ENCODE measurements at regions not wholly inside any gene's neighbourhood (a gene's known extent, or its start where the extent isn't known, plus 50 kb on each side); places are given as distances from the start of the nearest gene placed in this dataset.
"Not testable (repeated sequence)": the region's sequence is repeated elsewhere in the genome, so short reads cannot be mapped to it uniquely, and the experiment has no call there.

DNA sequence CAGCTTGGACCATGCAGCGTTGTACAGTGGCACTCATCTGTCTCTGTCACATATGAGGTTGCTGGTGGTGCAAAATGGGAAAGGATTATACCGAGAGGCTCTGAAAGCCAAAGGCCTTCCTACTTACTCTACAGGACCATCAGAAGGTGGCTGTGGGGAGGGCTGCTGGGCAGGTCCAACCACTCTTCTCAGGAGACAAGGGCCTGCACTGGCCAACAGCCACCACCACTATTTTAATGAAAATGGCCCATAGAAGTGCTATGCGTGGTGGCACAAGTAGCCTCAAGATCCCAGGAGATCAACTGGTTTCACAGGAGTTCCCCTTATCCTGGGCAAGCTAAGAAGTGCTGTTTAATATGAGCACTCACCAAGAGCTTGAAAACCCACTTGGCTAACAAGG lies 52.3 kb downstream of the MRPL57 start:
- DNase-seq: no peak

- no peak for DNase-seq
These were observed 53.0 kb downstream of the MRPL57 start for GRCh38 chr13:21229241-21230024.

DNA sequence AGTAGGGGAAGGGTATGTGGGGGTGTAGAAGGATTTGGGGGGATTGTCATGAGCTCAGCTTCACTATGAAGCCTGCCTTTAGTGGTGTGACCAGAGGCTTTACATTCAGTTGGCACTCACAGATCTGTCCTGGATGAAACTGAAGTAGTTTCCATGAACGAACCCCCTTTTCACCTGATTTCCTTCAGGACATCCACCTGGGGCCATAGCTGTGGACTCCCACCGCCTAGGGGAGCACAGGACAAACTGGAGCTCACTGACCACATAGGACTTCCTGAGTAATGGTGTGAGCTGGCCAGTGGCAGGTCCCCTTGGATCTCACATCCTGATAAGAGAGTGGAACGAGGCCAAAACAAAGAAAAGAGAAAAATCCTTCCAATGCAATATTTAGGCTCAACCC lies 54.1 kb downstream of the MRPL57 start:
- no peak for DNase-seq

GRCh38 chr13:21231426-21231940 lies 55.0 kb downstream of the MRPL57 start:
- DNase-seq: no peak

- DNase-seq: no peak
These were observed 55.7 kb downstream of the MRPL57 start for GRCh38 chr13:21232196-21232595.

- no peak for DNase-seq
These were observed 56.1 kb downstream of the MRPL57 start for GRCh38 chr13:21232599-21232998.

- DNase-seq: no peak
These were observed 56.6 kb downstream of the MRPL57 start for GRCh38 chr13:21233086-21233485.

DNA sequence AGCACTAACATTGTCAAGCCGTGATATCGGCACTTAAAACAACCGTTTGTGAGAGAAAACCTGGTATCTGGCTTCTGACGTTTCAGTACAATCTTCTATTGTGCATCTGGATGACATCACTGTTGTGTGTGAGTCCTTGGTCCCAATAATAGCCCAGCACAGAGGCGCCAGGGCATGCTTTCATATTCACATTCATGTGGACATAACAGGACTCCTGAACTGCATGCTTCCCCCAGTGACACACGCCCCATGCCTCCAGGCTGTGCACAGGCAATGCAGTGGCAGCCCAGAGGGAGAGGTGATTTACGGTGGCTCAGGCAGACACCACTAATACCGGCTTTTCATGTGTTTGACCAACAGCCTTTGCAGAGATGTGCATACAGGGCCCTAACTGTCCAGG lies 58.1 kb downstream of the MRPL57 start:
- no peak for DNase-seq

DNA sequence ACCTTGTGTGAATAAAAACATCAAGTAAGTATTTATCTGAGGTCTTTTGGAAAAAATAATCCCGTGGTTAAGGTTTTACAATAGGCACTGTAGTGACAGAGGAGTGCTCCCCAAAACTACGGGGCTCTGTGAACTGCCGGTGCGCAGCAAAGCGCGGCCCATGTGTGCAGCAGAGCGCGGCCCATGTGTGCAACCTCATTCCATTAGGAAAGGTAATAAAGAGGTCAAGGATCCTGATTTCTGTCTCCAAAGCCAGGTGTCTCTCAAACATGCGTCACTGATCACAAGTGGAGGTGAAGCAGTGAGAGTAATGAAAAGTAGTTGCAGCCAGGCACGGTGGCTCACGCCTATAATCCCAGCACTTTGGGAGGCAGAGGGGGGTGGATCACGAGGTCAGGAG lies 58.7 kb downstream of the MRPL57 start:
- DNase-seq: no peak

DNA sequence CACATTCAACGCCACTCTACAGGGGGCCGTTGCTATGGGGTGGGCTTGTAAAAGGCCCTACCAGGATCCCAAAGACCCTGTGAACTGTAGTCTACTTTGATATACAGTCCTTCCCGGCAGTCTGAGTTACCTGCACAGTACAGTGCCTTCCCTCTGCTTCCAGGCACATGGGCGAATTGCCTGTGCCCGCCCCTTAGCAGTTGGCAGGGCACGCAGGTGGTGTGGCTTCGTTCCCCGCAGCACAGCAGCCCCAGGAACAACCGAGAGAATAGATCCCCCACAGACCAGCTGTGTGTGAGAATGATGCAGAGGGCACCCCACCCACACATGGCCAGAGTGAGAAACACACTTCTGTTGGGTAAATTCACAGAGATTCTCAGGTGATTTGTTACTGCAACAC lies 60.6 kb downstream of the MRPL57 start:
- no peak for DNase-seq

DNA sequence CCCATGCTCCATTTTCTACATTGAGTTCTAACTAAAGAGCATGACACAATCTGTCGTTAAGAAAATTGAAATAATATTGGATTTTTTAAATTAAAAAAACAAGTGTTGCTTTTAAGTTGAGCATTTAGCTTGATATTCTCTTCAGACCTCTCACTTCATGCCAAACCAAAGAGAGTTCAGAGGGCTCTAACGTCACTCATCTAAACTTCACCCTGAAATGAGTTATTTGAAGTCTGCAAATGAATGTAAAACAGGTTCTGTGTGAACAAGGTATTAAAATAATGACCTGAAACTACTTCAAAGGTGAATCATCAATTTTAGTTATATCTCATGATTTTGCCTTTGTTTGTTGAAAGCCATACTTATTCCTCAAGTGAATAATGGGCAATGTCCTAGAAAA lies 61.8 kb downstream of the MRPL57 start:
- no peak for DNase-seq

DNA sequence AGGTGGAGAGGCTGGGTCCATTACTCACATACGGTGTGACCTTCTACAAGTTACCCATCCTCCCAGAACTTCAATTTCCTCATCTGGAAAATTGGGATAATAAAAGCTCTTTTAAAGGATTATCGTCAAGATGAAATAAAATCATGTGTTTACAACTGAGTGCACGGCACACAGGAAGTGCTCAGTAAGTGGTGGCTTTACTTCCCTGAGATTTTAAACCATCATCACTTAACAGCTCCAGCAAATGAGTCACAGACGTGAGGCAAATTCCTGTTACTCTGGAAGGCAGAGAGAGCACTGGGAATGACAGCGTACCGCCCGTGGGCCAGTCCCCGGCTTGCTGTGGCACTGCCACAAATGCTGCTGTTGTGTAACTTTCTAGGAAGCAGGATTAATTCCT lies 64.1 kb downstream of the MRPL57 start:
- DNase-seq: no peak

DNA sequence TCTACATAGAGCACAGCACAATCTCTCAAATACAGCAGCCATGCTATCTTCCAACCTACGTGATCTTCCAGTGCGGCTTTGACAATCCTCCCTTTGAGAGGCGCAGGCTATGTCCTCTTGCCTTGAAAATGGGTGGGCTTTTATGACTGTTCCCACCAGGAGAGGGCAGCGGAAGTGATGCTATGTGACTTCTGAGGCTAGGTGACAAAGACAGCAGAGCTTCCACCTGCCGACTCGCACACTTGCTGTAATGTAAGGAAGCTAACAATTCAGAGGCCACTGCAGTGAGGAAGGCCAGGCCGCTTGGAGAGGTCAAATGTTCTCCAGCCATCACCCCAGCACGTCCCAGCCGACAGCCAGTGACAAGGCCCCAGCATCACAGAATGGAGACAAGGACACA lies 65.8 kb downstream of the MRPL57 start:
- DNase-seq: no peak

GRCh38 chr13:21243045-21243897 lies 66.8 kb downstream of the MRPL57 start:
- no peak for DNase-seq

GRCh38 chr13:21243898-21244184 lies 67.4 kb downstream of the MRPL57 start:
- not testable (repeated sequence) for DNase-seq

DNA sequence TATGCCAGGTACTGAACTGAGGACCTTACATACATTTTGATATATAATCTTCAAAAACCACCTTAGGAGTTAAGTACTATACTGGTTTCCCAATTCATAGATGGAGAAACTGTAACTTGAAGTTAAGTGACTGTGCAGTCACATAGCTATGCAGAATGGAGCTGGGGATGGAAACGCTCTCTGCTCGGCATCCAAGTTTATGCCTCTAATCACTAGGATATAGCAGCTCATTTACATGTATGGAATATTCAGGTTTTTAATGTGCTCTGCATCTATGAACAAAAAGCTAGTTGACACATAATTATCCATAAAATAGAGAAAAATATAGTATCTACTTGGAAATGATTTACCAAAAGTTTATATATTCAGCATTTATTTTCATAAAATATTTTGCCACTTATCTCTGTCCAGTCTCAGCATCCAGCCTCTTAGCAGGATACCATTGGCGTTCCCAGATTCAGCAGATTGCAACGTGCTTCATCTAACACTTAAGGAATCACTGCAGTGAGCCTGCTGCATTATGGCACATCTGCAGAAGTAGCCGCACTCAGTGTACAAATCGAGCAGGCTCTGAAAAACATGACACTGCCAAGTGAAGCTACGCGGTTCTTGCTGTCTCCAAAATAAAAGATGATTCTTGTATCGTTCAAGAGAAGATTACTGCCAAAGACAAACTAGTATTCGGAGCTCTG lies 70.4 kb downstream of the MRPL57 start:
- no peak for DNase-seq

DNA sequence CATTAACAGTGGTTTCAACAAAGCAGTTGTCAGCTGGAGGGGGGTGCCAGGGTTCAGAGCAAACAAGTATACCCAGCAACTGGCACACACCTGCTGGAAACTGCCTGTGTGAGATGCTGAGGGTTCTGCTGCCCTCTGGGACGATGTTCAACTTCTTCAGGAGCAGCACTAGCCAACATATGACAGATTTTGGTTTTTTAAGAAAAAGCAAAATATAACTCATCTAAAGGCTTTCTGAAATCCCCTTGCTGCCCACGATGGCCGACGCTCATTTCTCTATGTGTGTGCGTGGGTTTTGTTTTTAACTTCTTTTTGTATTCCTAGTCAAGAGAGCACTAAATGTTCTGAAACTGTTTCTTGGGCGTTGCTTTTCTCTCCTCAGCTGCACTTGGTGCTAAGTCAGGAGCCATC lies 79.9 kb downstream of the MRPL57 start:
- no peak for DNase-seq

DNA sequence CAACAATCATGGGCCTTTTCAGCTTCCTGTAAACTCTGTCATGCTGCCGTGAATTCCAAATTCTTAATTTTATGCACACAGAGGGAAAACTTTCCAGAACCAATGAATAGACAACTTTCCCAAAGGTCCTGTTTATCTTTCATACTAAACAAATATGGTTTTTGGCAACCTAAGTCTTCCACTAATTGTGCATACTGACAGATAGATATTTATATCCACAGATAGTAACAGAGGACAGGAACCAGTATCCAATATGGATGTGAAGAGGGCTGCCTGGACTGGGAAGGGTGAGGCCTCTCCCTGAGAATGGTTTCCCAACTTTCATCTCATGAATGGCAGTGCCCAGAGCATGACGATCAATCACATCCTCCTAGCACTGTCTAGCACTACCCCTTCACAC lies 80.4 kb downstream of the MRPL57 start:
- no peak for DNase-seq

DNA sequence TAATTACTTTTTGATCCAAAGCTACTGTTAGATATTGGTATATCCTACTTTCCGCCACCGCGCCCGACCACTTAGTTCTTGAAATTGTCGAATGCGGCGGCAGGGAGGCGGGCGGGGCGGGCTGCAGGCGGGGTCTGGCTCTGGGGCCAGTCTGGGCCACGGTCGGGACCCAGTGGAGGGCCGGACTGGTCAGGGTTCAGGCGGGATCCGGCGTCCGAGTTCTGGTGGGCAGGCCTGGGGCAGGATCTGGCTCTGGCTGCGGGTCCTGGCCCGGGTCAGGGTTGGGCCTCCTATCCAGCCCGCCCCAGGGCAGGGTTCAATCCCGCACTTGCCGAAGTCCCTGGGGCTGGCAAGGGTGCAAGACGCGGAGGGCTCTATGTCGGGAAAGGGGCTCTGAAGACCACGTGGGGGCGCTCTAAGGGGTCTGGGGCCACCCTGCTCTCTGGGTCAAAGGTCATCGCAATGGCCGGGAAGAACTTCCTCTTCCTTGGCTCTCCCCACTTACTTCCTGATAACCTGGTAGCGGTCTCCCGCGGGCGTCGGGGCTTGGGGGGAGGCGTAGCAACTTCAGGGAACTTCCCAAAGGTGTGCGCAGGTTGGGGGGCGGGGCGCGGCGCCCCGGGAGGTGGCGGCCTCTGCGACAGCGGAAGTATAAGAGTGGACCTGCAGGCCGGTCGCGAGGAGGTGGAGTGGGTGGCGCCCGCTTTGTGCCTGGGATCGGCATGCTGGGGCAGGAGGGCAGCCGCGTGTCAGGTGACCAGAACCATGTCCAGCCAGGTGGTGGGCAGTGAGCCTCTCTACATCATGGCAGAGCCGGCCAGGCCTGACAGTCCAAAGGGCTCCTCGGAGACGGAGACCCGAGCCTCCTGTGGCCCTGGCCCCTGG lies 83.4 kb downstream of the MRPL57 start:
- no peak for DNase-seq

DNA sequence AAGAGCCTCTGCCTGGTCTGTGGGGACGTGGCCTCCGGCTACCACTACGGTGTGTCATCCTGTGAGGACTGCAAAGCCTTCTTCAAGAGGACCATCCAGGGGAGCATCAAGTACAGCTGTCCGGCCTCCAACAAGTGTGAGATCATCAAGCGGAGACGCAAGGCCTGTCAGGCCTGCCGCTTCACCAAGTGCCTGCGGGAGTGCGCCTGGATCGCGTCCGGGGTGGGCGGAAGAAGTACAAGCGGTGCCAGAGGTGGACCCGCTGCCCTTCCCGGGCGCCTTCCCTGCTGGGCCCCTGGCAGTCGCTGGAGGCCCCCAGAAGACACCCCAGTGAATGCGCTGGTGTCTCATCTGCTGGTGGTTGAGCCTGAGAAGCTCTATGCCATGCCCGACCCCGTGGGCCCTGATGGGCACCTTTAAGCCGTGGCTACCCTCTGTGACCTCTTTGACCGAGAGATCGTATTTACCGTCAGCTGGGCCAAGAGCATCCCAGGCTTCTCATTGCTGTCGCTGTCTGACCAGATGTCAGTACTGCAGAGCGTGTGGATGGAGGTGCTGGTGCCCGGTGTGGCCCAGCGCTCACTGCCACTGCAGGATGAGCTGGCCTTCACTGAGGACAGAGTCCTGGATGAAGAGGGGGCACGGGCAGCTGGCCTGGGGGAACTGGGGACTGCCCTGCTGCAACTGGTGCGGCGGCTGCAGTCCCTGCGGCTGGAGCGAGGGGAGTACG lies 84.3 kb downstream of the MRPL57 start:
- DNase-seq: not testable (repeated sequence)

- not testable (repeated sequence) for DNase-seq
These were observed 85.2 kb downstream of the MRPL57 start for GRCh38 chr13:21261487-21262216.
